ENCODE measurements at regions not wholly inside any gene's neighbourhood (a gene's known extent, or its start where the extent isn't known, plus 50 kb on each side); places are given as distances from the start of the nearest gene placed in this dataset.

DNA sequence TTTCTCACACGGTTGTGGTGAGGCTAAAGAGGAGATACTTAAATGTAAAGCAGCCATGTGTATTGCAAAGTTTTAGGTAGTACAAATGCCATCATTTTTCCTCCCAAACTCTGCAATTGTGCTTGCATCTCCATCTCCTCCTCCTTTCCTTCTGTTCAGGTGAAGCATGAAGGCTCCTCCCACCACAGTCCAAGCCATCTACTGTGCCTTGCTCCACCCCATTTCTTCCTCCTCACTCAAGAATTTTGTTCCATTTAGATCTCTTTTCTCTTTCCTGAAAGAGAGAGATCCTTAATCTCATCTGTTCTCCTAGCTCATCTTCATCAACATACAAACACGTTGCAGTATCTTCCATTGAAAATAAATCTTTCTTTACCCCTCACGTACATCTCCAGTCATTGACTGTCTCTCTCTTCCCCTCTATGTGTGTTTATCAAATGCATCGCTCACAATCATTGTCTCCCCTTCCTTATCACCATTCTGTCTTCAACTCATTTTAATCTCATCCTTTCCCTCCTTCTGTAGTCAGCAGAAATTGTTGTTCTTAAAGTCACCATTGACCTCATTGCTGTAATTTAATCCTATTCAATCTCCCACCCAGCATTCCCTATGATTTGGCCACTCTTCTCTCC lies 392.1 kb downstream of the RAD51AP2 start:
- Histone ChIP-seq H3K4me1 (replicated peaks) (no peaks in the 10 kb centered on the region), H3K36me3 (no peaks in the 10 kb centered on the region), H3K27me3 (replicated peaks; ENCODE audit: insufficient read depth) (no peaks in the 10 kb centered on the region), H3K4me3 (no peak overlapping the region), H3K9me3 (no peaks in the 10 kb centered on the region), H3K27ac (no peak overlapping the region)
- DNase-seq (ENCODE audit: low spot score): no peak
- TF ChIP-seq, protein P1, sequence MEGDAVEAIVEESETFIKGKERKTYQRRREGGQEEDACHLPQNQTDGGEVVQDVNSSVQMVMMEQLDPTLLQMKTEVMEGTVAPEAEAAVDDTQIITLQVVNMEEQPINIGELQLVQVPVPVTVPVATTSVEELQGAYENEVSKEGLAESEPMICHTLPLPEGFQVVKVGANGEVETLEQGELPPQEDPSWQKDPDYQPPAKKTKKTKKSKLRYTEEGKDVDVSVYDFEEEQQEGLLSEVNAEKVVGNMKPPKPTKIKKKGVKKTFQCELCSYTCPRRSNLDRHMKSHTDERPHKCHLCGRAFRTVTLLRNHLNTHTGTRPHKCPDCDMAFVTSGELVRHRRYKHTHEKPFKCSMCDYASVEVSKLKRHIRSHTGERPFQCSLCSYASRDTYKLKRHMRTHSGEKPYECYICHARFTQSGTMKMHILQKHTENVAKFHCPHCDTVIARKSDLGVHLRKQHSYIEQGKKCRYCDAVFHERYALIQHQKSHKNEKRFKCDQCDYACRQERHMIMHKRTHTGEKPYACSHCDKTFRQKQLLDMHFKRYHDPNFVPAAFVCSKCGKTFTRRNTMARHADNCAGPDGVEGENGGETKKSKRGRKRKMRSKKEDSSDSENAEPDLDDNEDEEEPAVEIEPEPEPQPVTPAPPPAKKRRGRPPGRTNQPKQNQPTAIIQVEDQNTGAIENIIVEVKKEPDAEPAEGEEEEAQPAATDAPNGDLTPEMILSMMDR (IDR thresholded peaks at IDR 0.05): no peak
- TF ChIP-seq POLR2A (IDR thresholded peaks at IDR 0.05): no peak
- TF ChIP-seq POLR2AphosphoS5 (IDR thresholded peaks at IDR 0.05): no peak
- 69% methylated on average over 4 of the region's 4 CpGs for WGBS
- intact Hi-C loops (cut with DNase I): no loop called here

DNA sequence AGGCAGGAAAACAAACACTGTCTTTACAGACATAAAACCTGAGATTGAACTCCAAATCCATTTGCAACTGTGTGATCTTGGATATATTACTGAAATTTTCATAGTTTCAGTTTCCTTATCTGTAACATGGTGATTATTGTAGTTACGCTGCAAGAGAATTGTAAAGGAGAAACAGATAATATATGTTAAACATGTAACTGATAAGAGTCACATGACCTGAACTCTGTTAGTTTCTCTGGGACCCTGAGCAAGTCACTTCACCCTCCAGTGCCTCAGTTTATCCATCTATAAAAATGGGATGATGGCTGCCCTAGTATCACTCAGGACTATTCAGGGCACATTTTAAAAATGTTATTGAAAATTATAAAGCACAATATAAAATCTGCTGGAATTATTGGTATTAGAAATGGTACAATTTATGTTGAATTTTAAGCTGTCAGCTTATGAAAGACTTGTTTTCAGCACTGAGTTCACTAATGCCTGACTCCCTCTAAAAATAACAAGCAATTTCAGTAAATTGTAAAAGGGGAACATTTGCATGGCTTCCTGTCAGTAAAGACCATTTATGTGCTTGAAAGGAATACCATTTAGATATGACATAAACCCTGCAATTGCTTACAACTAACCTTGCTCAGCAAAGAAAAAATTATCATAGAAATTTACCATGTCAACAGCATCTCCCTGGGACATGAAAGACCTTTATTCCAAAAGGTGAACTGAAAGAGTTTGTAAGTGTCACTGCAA lies 393.5 kb downstream of the RAD51AP2 start:
- intact Hi-C loops (cut with DNase I): no loop called here
- Histone ChIP-seq H3K4me1 (replicated peaks) (no peaks in the 10 kb centered on the region), H3K4me3 (no peak overlapping the region), H3K9me3 (no peaks in the 10 kb centered on the region), H3K27ac (no peak overlapping the region), H3K27me3 (replicated peaks; ENCODE audit: insufficient read depth) (no peaks in the 10 kb centered on the region), H3K36me3 (no peaks in the 10 kb centered on the region)
- no peak for TF ChIP-seq POLR2AphosphoS5 (IDR thresholded peaks at IDR 0.05)
- DNase-seq (ENCODE audit: low spot score): no peak
- WGBS: 91% methylated on average over 1 of the region's 1 CpG

DNA sequence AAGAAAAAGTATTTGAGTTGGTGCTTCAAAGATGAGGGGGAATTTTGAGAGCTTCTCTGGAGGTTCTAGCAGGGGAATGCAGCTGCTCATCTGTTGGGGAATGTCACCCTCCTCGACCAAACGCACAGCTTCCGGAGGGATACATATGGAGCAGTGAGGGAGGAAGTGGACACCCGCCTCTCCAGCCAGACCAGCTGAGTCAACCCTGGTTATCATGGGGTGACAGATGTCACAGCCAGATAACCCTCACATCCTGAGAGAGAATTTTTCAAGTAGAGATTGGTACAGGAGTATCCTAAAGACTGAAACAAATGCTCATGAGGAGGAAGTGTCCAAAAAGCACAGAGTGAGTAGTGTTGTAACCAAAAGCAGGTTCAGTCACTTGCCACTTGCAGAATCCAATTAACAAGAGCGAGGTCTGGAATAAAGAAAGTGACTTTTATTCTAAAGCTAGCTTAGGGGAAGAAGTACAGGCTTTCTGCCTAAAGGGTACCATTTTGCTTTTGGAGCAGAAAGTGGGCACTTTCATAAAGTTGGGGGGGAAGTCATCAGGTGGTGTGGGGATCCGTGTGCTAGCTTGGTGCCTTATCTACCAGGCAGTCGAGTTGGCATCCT lies 395.2 kb downstream of the RAD51AP2 start:
- intact Hi-C loops (cut with DNase I): no loop called here
- no peak for DNase-seq (ENCODE audit: low spot score)
- 80% methylated on average over 7 of the region's 7 CpGs for WGBS
- TF ChIP-seq POLR2AphosphoS5 (IDR thresholded peaks at IDR 0.05): no peak
- Histone ChIP-seq H3K4me3 (no peak overlapping the region), H3K9me3 (no peaks in the 10 kb centered on the region), H3K36me3 (no peaks in the 10 kb centered on the region), H3K27me3 (replicated peaks; ENCODE audit: insufficient read depth) (no peaks in the 10 kb centered on the region), H3K4me1 (replicated peaks) (no peaks in the 10 kb centered on the region), H3K27ac (no peak overlapping the region)

DNA sequence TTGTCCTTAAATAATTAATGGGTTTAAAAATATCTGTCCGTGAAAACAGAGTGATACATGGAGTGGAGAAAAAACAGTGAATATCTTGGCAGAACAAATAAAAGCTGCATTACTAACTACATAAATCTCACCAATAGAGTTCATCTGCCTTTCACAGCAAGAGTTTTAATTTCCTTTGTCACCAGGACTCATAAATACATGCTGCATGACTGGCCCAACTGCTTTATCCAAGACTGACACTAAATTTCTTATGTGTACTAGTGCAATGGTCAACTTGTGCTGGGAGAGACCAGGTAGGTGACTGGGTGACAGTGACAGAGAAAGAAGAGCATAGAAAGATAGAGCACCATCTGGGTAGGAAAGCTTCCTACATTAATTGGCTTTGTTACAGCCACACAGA lies 402.8 kb downstream of the RAD51AP2 start:
- no peak for DNase-seq (ENCODE audit: low spot score)
- no peaks in the 10 kb centered on the region for H3K9me3 ChIP-seq
- H3K27ac ChIP-seq: no peak overlapping the region
- 24% methylated on average over 1 of the region's 1 CpG for WGBS
- TF ChIP-seq POLR2AphosphoS5 (IDR thresholded peaks at IDR 0.05) (no peak), POLR2A (IDR thresholded peaks at IDR 0.05) (no peak)
- TF ChIP-seq, protein P1 (IDR thresholded peaks at IDR 0.05): no peak
- no peaks in the 10 kb centered on the region for H3K4me1 ChIP-seq (replicated peaks)
- H3K4me3 ChIP-seq: no peak overlapping the region
- intact Hi-C loops (cut with DNase I): no loop called here
- H3K36me3 ChIP-seq: no peaks in the 10 kb centered on the region
- no peaks in the 10 kb centered on the region for H3K27me3 ChIP-seq (replicated peaks; ENCODE audit: insufficient read depth)

DNA sequence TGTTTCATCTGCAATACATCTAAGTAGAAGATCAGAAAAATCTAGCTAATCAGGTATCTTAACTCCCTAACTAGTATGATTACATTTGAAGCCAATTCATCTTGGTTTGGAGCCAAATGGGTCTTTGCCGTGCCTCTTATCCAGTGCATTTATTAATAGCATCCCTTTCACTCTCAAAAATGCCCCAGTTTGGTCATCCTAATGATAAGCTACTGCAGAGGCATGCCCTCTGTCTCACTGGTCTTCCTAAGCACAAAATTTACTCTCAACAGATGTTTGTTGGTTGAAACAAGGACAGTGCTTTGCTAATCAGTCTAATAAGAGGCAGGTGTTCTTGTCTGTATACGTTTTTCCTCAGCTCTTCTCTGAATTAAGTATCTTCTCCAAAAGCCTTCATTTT lies 403.2 kb downstream of the RAD51AP2 start:
- no peaks in the 10 kb centered on the region for H3K27me3 ChIP-seq (replicated peaks; ENCODE audit: insufficient read depth)
- no peaks in the 10 kb centered on the region for H3K9me3 ChIP-seq
- WGBS: 26% methylated on average over 2 of the region's 2 CpGs
- H3K36me3 ChIP-seq: no peaks in the 10 kb centered on the region
- intact Hi-C loops (cut with DNase I): no loop called here
- H3K4me3 ChIP-seq: no peak overlapping the region
- no peaks in the 10 kb centered on the region for H3K4me1 ChIP-seq (replicated peaks)
- TF ChIP-seq POLR2AphosphoS5 (IDR thresholded peaks at IDR 0.05) (no peak), POLR2A (IDR thresholded peaks at IDR 0.05) (no peak)
- TF ChIP-seq, protein P1 (IDR thresholded peaks at IDR 0.05): no peak
- no peak for DNase-seq (ENCODE audit: low spot score)
- no peak overlapping the region for H3K27ac ChIP-seq

All from prostate gland (tissue), 2 donors.